Neural cell (in vitro differentiated cells): ENCODE measurements at regions not wholly inside any gene's neighbourhood (a gene's known extent, or its start where the extent isn't known, plus 50 kb on each side); places are given as distances from the start of the nearest gene placed in this dataset.

Experiments
- H2AFZ ChIP-seq: fragments of 200-600, 300-800 bp; sonication (generic), shearing (Covaris generic); 2 replicates; pipeline ENCODE4 v1.6.0; 2014; ENCODE audit warnings: low read depth, mild to moderate bottlenecking, antibody characterized with exemption, low read length, moderate library complexity
- H3F3A ChIP-seq: fragments of 200-600 bp; shearing (Covaris generic); 2 replicates; pipeline ENCODE4 v1.6.1; 2016; ENCODE audit warnings: mild to moderate bottlenecking, moderate library complexity, mixed read lengths, antibody characterized with exemption, low read length; ENCODE audit not compliant: insufficient read depth, poor library complexity, severe bottlenecking
- H3K27ac ChIP-seq: fragments of 200-600, 300-800 bp; sonication (generic), shearing (Covaris generic); 2 replicates; pipeline ENCODE4 v1.5.1; 2014; ENCODE audit warnings: mild to moderate bottlenecking, low read length, moderate library complexity
- H3K27me3 ChIP-seq: fragments of 300-800, 200-600 bp; sonication (generic), shearing (Covaris generic); 2 replicates; pipeline ENCODE4 v1.6.0; 2014; ENCODE audit warnings: mild to moderate bottlenecking, low read depth, low read length, moderate library complexity; ENCODE audit not compliant: insufficient read depth
- H3K36me3 ChIP-seq: fragments of 300-800, 200-600 bp; sonication (generic), shearing (Covaris generic); 2 replicates; pipeline ENCODE4 v1.5.1; 2014; ENCODE audit warnings: mild to moderate bottlenecking, antibody characterized with exemption, low read length, moderate library complexity; ENCODE audit not compliant: insufficient read depth
- H3K4me2 ChIP-seq: fragments of 300-800, 200-600 bp; sonication (generic), shearing (Covaris generic); 2 replicates; pipeline ENCODE4 v1.6.0; 2014; ENCODE audit warnings: mild to moderate bottlenecking, low read length
- H3K4me3 ChIP-seq: fragments of 300-800, 200-600 bp; sonication (generic), shearing (Covaris generic); 2 replicates; pipeline ENCODE4 v1.5.1; 2014; ENCODE audit warnings: mild to moderate bottlenecking, low read length, moderate library complexity
- H3K79me2 ChIP-seq: fragments of 200-600 bp; shearing (Covaris generic); replicated peaks from 2 replicates; pipeline ENCODE4 v1.6.0; 2014; ENCODE audit warnings: mild to moderate bottlenecking, low read length, moderate library complexity; ENCODE audit not compliant: insufficient read depth
- H3K9ac ChIP-seq: fragments of 300-800, 200-600 bp; sonication (generic), shearing (Covaris generic); 2 replicates; pipeline ENCODE4 v1.6.1; 2016; ENCODE audit warnings: mild to moderate bottlenecking, low read length, mixed read lengths
- H3K9me2 ChIP-seq: fragments of 200-600 bp; shearing (Covaris generic); 2 replicates; pipeline ENCODE4 v1.6.1; 2016; ENCODE audit warnings: mild to moderate bottlenecking, low read length, mixed read lengths; ENCODE audit not compliant: insufficient read depth
- H3K9me3 ChIP-seq: fragments of 200-600, 300-800 bp; sonication (generic), shearing (Covaris generic); 2 replicates; pipeline ENCODE4 v1.6.1; 2016; ENCODE audit warnings: mild to moderate bottlenecking, mixed run types, low read length, moderate library complexity, mixed read lengths
- H4K20me1 ChIP-seq: fragments of 200-600 bp; shearing (Covaris generic); 2 replicates; pipeline ENCODE4 v1.6.1; 2016; ENCODE audit warnings: mild to moderate bottlenecking, mixed run types; ENCODE audit not compliant: insufficient read depth
- CTCF ChIP-seq: fragments of 450-650 bp; IDR thresholded peaks from 2 replicates; pipeline ENCODE4 v1.5.1; 2014; ENCODE audit warnings: antibody characterized with exemption, mild to moderate bottlenecking, moderate library complexity; ENCODE audit not compliant: poor library complexity, severe bottlenecking
- EP300 ChIP-seq: fragments of 450-650 bp; conservative IDR thresholded peaks from 2 replicates; pipeline ENCODE4 v1.6.1; 2014; ENCODE audit warnings: antibody characterized with exemption, mild to moderate bottlenecking, moderate library complexity; ENCODE audit not compliant: poor library complexity, severe bottlenecking
- EZH2 ChIP-seq: fragments of 200-600, 300-800 bp; shearing (Covaris generic), sonication (generic); IDR thresholded peaks from 2 replicates; pipeline ENCODE4 v1.6.1; 2014; ENCODE audit warnings: antibody characterized with exemption, low read length, borderline replicate concordance, mild to moderate bottlenecking; ENCODE audit not compliant: insufficient read depth, poor library complexity, severe bottlenecking
- MXI1 ChIP-seq: fragments of 450-650 bp; conservative IDR thresholded peaks from 2 replicates; pipeline ENCODE4 v1.6.1; 2014; ENCODE audit warnings: antibody characterized with exemption, mild to moderate bottlenecking; ENCODE audit not compliant: poor library complexity, severe bottlenecking
- POLR2AphosphoS5 ChIP-seq: IDR thresholded peaks from 2 replicates; pipeline ENCODE4 v1.6.1; 2012
- RAD21 ChIP-seq: fragments of 450-650 bp; conservative IDR thresholded peaks from 2 replicates; pipeline ENCODE4 v1.6.1; 2014; ENCODE audit warnings: antibody characterized with exemption, mild to moderate bottlenecking, moderate library complexity
- REST ChIP-seq: IDR thresholded peaks from 2 replicates; pipeline ENCODE4 v1.6.1; 2012; ENCODE audit warnings: borderline replicate concordance
- SMC3 ChIP-seq: fragments of 450-650 bp; conservative IDR thresholded peaks from 2 replicates; pipeline ENCODE4 v1.6.1; 2014; ENCODE audit warnings: antibody characterized with exemption, mild to moderate bottlenecking, moderate library complexity; ENCODE audit not compliant: poor library complexity
- TAF1 ChIP-seq: IDR thresholded peaks from 2 replicates; pipeline ENCODE4 v1.6.1; 2012; ENCODE audit warnings: low read depth

GRCh38 chr1:190595438-190595837 is 117.8 kb upstream of the BRINP3 start:
- no peaks in the 10 kb centered on the region for H3K27me3 ChIP-seq
- H2AFZ ChIP-seq, result no peak overlapping the region
- no peak overlapping the region for H3K27ac ChIP-seq
- no peak overlapping the region for H3K9ac ChIP-seq
- H3K9me3 ChIP-seq, result no peaks in the 10 kb centered on the region
- no peaks in the 10 kb centered on the region for H3F3A ChIP-seq
- H3K4me2 ChIP-seq, result no peak overlapping the region
- H3K4me3 ChIP-seq, result no peak overlapping the region
- no peaks in the 10 kb centered on the region for H3K9me2 ChIP-seq
- TF ChIP-seq TAF1 (no peak), RAD21 (no peak), CTCF (no peak), EZH2 (no peak), MXI1 (no peak), EP300 (no peak), SMC3 (no peak), POLR2AphosphoS5 (no peak), REST (no peak)
- H3K79me2 ChIP-seq, result no peaks in the 10 kb centered on the region
- no peaks in the 10 kb centered on the region for H3K36me3 ChIP-seq
- H4K20me1 ChIP-seq, result no peaks in the 10 kb centered on the region

- no peaks in the 10 kb centered on the region for H3K36me3 ChIP-seq
- H3F3A ChIP-seq, result no peaks in the 10 kb centered on the region
Observed at GRCh38 chr1:190597294-190597693, 119.6 kb upstream of the BRINP3 start.

More at GRCh38 chr1:190597294-190597693, 119.6 kb upstream of the BRINP3 start:
- no peak overlapping the region for H3K4me3 ChIP-seq
- no peak overlapping the region for H3K4me2 ChIP-seq
- H2AFZ ChIP-seq, result no peak overlapping the region
- H4K20me1 ChIP-seq, result no peaks in the 10 kb centered on the region
- no peak overlapping the region for H3K9ac ChIP-seq
- no peak for TF ChIP-seq RAD21
- peak; percentile 66 for TF ChIP-seq REST
- H3K27me3 ChIP-seq, result no peaks in the 10 kb centered on the region
- H3K9me2 ChIP-seq, result no peaks in the 10 kb centered on the region
- H3K27ac ChIP-seq, result no peak overlapping the region
- H3K79me2 ChIP-seq, result no peaks in the 10 kb centered on the region
- no peaks in the 10 kb centered on the region for H3K9me3 ChIP-seq
